Cardiac muscle cell (in vitro differentiated cells and primary cell): ENCODE measurements at regions not wholly inside any gene's neighbourhood (a gene's known extent, or its start where the extent isn't known, plus 50 kb on each side); places are given as distances from the start of the nearest gene placed in this dataset.
"Not testable (repeated sequence)": the region's sequence is repeated elsewhere in the genome, so short reads cannot be mapped to it uniquely, and the experiment has no call there.

Experiments
- DNase-seq, 2 donors: peaks; one replicate each; pipeline versions ENCODE4 v3.0.0 to v3.0.0-alpha.2; 2010 to 2017; ENCODE audit warnings: low read depth in 1 of 2, low spot score in 1 of 2
- H3K27ac ChIP-seq: fragments of 200-600 bp; sonication (generic); 2 replicates; pipeline ENCODE4 v1.5.1; 2016
- H3K27me3 ChIP-seq: fragments of 200-600 bp; sonication (generic); 2 replicates; pipeline ENCODE4 v1.6.0; 2016; ENCODE audit warnings: control low read depth
- H3K36me3 ChIP-seq: fragments of 200-600 bp; sonication (generic); 2 replicates; pipeline ENCODE4 v1.5.1; 2016; ENCODE audit warnings: control low read depth
- H3K4me1 ChIP-seq: fragments of 200-600 bp; sonication (generic); 2 replicates; pipeline ENCODE4 v1.8.1; 2017; ENCODE audit warnings: low read depth, mild to moderate bottlenecking, mixed run types
- H3K4me3 ChIP-seq: fragments of 200-600 bp; sonication (generic); 2 replicates; pipeline ENCODE4 v1.5.1; 2016; ENCODE audit warnings: mild to moderate bottlenecking
- H3K9me3 ChIP-seq: fragments of 200-600 bp; sonication (generic); 2 replicates; pipeline ENCODE4 v1.5.1; 2017; ENCODE audit warnings: low read depth, mild to moderate bottlenecking, control low read depth
- TF ChIP-seq, protein P1 (sequence below): IDR thresholded peaks from 2 replicates; pipeline ENCODE4 v1.5.1; 2012; ENCODE audit warnings: low read depth, mild to moderate bottlenecking, low read length

DNA sequence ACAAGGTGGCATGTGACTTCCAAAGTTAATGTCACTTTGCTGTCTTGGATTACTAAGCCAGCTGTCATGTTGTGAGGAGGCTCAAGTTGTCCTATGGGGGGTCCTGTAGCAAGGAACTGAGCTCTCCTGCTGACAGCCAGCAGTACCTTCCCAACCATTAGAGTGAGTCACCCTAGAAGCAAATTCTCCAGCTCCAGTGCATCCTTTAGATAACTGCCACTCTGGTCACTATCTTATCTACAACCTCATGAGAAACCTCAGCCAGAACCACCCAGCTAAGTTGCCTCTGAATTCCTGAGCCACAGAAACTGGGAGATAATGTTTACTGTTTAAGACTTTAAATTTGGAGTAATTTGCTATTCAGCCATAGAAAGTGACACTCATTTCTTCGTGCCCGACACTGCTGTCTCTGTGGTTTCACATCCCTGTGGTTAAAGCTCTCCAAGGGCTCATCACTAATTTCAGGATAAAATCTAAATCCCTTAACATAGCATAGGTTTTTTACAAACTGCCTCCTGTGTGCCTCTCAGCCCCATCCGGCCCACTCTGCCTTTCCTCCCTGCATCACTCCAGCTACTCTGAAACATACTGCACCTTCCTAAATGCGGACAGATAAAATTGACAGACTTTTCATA, 83.5 kb downstream of the PRR15 start:
- Histone ChIP-seq H3K4me1 (peaks cover 26% of the 10 kb centered on the region), H3K9me3 (no peaks in the 10 kb centered on the region), H3K27me3 (no peaks in the 10 kb centered on the region), H3K36me3 (no peaks in the 10 kb centered on the region), H3K4me3 (no peak overlapping the region), H3K27ac (peak overlapping the region; percentile 58)
- DNase-seq: peak in 1 of 2 donors; percentile 9
- TF ChIP-seq, protein P1, sequence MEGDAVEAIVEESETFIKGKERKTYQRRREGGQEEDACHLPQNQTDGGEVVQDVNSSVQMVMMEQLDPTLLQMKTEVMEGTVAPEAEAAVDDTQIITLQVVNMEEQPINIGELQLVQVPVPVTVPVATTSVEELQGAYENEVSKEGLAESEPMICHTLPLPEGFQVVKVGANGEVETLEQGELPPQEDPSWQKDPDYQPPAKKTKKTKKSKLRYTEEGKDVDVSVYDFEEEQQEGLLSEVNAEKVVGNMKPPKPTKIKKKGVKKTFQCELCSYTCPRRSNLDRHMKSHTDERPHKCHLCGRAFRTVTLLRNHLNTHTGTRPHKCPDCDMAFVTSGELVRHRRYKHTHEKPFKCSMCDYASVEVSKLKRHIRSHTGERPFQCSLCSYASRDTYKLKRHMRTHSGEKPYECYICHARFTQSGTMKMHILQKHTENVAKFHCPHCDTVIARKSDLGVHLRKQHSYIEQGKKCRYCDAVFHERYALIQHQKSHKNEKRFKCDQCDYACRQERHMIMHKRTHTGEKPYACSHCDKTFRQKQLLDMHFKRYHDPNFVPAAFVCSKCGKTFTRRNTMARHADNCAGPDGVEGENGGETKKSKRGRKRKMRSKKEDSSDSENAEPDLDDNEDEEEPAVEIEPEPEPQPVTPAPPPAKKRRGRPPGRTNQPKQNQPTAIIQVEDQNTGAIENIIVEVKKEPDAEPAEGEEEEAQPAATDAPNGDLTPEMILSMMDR: no peak

GRCh38 chr7:29647691-29648210, 84.1 kb downstream of the PRR15 start:
- H3K4me1 ChIP-seq: peaks cover 32% of the 10 kb centered on the region
- peak overlapping the region; percentile 58 for H3K27ac ChIP-seq
- H3K9me3 ChIP-seq, H3K4me3 ChIP-seq, H3K27me3 ChIP-seq, H3K36me3 ChIP-seq, DNase-seq: not testable (repeated sequence)

GRCh38 chr7:29649028-29649716, 85.5 kb downstream of the PRR15 start:
- Histone ChIP-seq H3K9me3 (no peaks in the 10 kb centered on the region), H3K4me3 (no peak overlapping the region), H3K4me1 (peaks cover 43% of the 10 kb centered on the region), H3K36me3 (no peaks in the 10 kb centered on the region), H3K27me3 (no peaks in the 10 kb centered on the region), H3K27ac (peak overlapping the region; percentile 12)
- TF ChIP-seq, protein P1: no peak
- DNase-seq: no peak

GRCh38 chr7:29649876-29650275, 86.2 kb downstream of the PRR15 start:
- Histone ChIP-seq H3K36me3 (no peaks in the 10 kb centered on the region), H3K27me3 (no peaks in the 10 kb centered on the region), H3K27ac (no peak overlapping the region), H3K4me3 (no peak overlapping the region), H3K4me1 (peaks cover 46% of the 10 kb centered on the region), H3K9me3 (no peaks in the 10 kb centered on the region)
- TF ChIP-seq, protein P1: no peak
- DNase-seq: no peak

GRCh38 chr7:29651477-29651876, 87.8 kb downstream of the PRR15 start:
- Histone ChIP-seq H3K9me3 (no peaks in the 10 kb centered on the region), H3K36me3 (no peaks in the 10 kb centered on the region), H3K27ac (no peak overlapping the region), H3K27me3 (no peaks in the 10 kb centered on the region), H3K4me1 (peaks cover 36% of the 10 kb centered on the region), H3K4me3 (no peak overlapping the region)
- TF ChIP-seq, protein P1: no peak
- DNase-seq: no peak

DNA sequence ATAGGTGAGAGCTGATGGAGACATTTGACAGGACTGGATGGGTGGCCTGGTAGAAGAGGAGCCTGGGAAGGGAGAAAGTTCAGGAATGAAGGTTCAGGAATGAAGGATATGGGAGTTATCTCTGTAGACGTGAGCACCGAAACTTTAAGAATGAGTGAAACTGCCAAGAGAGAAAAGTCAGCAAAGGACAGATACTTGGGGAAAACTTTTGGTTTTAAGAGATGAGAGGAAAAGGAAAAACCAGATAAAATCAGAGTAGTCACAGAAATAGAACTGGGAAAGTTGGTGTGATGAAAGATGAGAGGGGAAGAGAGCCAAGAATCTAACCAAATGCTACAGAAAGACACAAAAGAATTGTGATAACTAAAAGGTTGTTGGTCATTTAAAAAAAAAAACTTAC, 88.9 kb downstream of the PRR15 start:
- peaks cover 27% of the 10 kb centered on the region for H3K4me1 ChIP-seq
- no peaks in the 10 kb centered on the region for H3K36me3 ChIP-seq
- TF ChIP-seq, protein P1: no peak
- no peaks in the 10 kb centered on the region for H3K27me3 ChIP-seq
- no peaks in the 10 kb centered on the region for H3K9me3 ChIP-seq
- no peak overlapping the region for H3K4me3 ChIP-seq
- H3K27ac ChIP-seq: peak overlapping the region; percentile 6
- peak in 1 of 2 donors; percentile 18 for DNase-seq

- Histone ChIP-seq H3K27ac (peak overlapping the region; percentile 59), H3K4me1 (peaks cover 22% of the 10 kb centered on the region)
- DNase-seq, H3K4me3 ChIP-seq, H3K36me3 ChIP-seq, H3K9me3 ChIP-seq, H3K27me3 ChIP-seq: not testable (repeated sequence)
These were observed 90.7 kb downstream of the PRR15 start for GRCh38 chr7:29654340-29654739.
